Endothelial cell of umbilical vein (primary cell): ENCODE measurements at regions not wholly inside any gene's neighbourhood (a gene's known extent, or its start where the extent isn't known, plus 50 kb on each side); places are given as distances from the start of the nearest gene placed in this dataset.

Experiments
- FOS ChIP-seq: IDR thresholded peaks from 2 replicates; pipeline ENCODE4 v1.6.1; 2011; ENCODE audit warnings: mild to moderate bottlenecking, low read length, moderate library complexity, borderline replicate concordance; ENCODE audit not compliant: insufficient read depth
- JUN ChIP-seq: IDR thresholded peaks from 2 replicates; pipeline ENCODE4 v1.6.1; 2011; ENCODE audit warnings: borderline replicate concordance, low read depth; ENCODE audit not compliant: insufficient read length, insufficient read depth
- MYC ChIP-seq: IDR thresholded peaks from one replicate; pipeline ENCODE4 v1.6.1; 2011; ENCODE audit warnings: mild to moderate bottlenecking, low read depth, low read length
- POLR2A ChIP-seq: IDR thresholded peaks from 2 replicates; pipeline ENCODE4 v1.6.1; 2012; ENCODE audit warnings: low read depth, mild to moderate bottlenecking, control low read depth, low read length
- POLR2AphosphoS5 ChIP-seq: IDR thresholded peaks from 2 replicates; pipeline ENCODE4 v1.6.1; 2012; ENCODE audit warnings: low read depth, mild to moderate bottlenecking, control low read depth, low read length, moderate library complexity; ENCODE audit not compliant: insufficient read depth
- TF ChIP-seq, protein P1 (sequence below), 2 donors: IDR thresholded peaks; 1 replicate in 1 of 2; 2 replicates in 1 of 2; pipeline ENCODE4 v1.5.1; 2011; ENCODE audit warnings: low read length in 2 of 2, mild to moderate bottlenecking in 2 of 2, moderate library complexity in 2 of 2, control low read depth in 1 of 2, inconsistent platforms in 1 of 2, low read depth in 1 of 2; ENCODE audit not compliant: insufficient read depth in 1 of 2; ENCODE audit errors: extremely low read depth in 1 of 2
- TF ChIP-seq, protein P2 (sequence below): IDR thresholded peaks from 2 replicates; pipeline ENCODE4 v1.6.1; 2011; ENCODE audit not compliant: insufficient read depth, insufficient read length

- TF ChIP-seq, protein P1, sequence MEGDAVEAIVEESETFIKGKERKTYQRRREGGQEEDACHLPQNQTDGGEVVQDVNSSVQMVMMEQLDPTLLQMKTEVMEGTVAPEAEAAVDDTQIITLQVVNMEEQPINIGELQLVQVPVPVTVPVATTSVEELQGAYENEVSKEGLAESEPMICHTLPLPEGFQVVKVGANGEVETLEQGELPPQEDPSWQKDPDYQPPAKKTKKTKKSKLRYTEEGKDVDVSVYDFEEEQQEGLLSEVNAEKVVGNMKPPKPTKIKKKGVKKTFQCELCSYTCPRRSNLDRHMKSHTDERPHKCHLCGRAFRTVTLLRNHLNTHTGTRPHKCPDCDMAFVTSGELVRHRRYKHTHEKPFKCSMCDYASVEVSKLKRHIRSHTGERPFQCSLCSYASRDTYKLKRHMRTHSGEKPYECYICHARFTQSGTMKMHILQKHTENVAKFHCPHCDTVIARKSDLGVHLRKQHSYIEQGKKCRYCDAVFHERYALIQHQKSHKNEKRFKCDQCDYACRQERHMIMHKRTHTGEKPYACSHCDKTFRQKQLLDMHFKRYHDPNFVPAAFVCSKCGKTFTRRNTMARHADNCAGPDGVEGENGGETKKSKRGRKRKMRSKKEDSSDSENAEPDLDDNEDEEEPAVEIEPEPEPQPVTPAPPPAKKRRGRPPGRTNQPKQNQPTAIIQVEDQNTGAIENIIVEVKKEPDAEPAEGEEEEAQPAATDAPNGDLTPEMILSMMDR (IDR thresholded peaks at IDR 0.05; ENCODE audit: extremely low read depth in 1 of 2, insufficient read depth in 1 of 2, low read depth in 1 of 2, low read length in 2 of 2) = no peak
- TF ChIP-seq JUN = no peak
- no peak for TF ChIP-seq POLR2AphosphoS5
- TF ChIP-seq MYC = no peak
- no peak for TF ChIP-seq FOS
- no peak for TF ChIP-seq POLR2A
- TF ChIP-seq, protein P2, sequence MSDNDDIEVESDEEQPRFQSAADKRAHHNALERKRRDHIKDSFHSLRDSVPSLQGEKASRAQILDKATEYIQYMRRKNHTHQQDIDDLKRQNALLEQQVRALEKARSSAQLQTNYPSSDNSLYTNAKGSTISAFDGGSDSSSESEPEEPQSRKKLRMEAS = no peak
These were observed 71.0 kb upstream of the FAM171A1 start for GRCh38 chr10:15442056-15442455.
